CD4-positive, alpha-beta T cell (primary cell): ENCODE measurements at regions not wholly inside any gene's neighbourhood (a gene's known extent, or its start where the extent isn't known, plus 50 kb on each side); places are given as distances from the start of the nearest gene placed in this dataset.

ENCODE experiments used
- ATAC-seq: fragments of 200-7000 bp; cut with Tn5 transposase; one replicate; pipeline ENCODE4 v1.10.0; 2022; ENCODE audit warnings: mild to moderate bottlenecking; ENCODE audit not compliant: poor library complexity
- CTCF ChIA-PET: fragments of 350-600 bp; sonication (Branson Sonifier 250); formaldehyde crosslinking; loops from one replicate; lab custom pipeline; 2021; ENCODE audit warnings: antibody characterized with exemption, inconsistent platforms; lab: Charles Lee
- POLR2A ChIA-PET: fragments of 350-600 bp; sonication (Branson Sonifier 250); formaldehyde crosslinking; loops from one replicate; lab custom pipeline; 2021; ENCODE audit warnings: antibody characterized with exemption, inconsistent platforms; lab: Charles Lee
- DNase-seq, 14 experiments: peaks; one replicate each; pipeline ENCODE4 v3.0.0-alpha.2; 2013 to 2020; ENCODE audit warnings: mixed read lengths in 2 of 14
- H3K27ac ChIP-seq, 2 donors: one replicate each; pipeline versions ENCODE4 v1.5.1 to v1.7.0; 2013; ENCODE audit warnings: low read length in 2 of 2, low read depth in 1 of 2, mild to moderate bottlenecking in 1 of 2
- H3K27me3 ChIP-seq, 2 experiments: 1 replicate in 1 of 2; 2 replicates in 1 of 2; pipeline versions ENCODE4 v1.6.1 to v1.7.0; 2013; ENCODE audit warnings: low read length in 2 of 2, control low read depth in 1 of 2, mild to moderate bottlenecking in 1 of 2, moderate library complexity in 1 of 2; ENCODE audit not compliant: insufficient read depth in 2 of 2, control insufficient read depth in 1 of 2
- H3K36me3 ChIP-seq: one replicate; pipeline ENCODE4 v1.6.1; 2013; ENCODE audit warnings: low read length, control low read depth; ENCODE audit not compliant: insufficient read depth
- H3K4me1 ChIP-seq: one replicate; pipeline ENCODE4 v1.6.1; 2013; ENCODE audit warnings: low read length, control low read depth; ENCODE audit not compliant: insufficient read depth
- H3K4me3 ChIP-seq: one replicate; pipeline ENCODE4 v1.5.1; 2013; ENCODE audit warnings: mild to moderate bottlenecking, low read length, moderate library complexity
- H3K9me3 ChIP-seq, 2 experiments: 1 replicate in 1 of 2; 2 replicates in 1 of 2; pipeline versions ENCODE4 v1.6.1 to v1.7.0; 2013; ENCODE audit warnings: low read length in 2 of 2, mild to moderate bottlenecking in 2 of 2, control low read depth in 1 of 2, moderate library complexity in 1 of 2; ENCODE audit not compliant: control insufficient read depth in 1 of 2, insufficient read depth in 1 of 2
- H3K27ac Mint-ChIP-seq: one replicate; pipeline ENCODE4 v1.8.0; 2020; ENCODE audit warnings: mixed read lengths
- H3K27me3 Mint-ChIP-seq: one replicate; pipeline ENCODE4 v1.8.0; 2021; ENCODE audit warnings: mixed read lengths
- H3K36me3 Mint-ChIP-seq: one replicate; pipeline ENCODE4 v1.8.0; 2021; ENCODE audit warnings: low read depth, mixed read lengths
- H3K4me1 Mint-ChIP-seq: one replicate; pipeline ENCODE4 v1.8.0; 2021; ENCODE audit warnings: low read depth, mixed read lengths
- H3K4me3 Mint-ChIP-seq: one replicate; pipeline ENCODE4 v1.8.0; 2020; ENCODE audit warnings: mild to moderate bottlenecking, mixed read lengths
- H3K9me3 Mint-ChIP-seq: one replicate; pipeline ENCODE4 v1.8.0; 2020; ENCODE audit warnings: mixed read lengths
- CTCF ChIP-seq: fragments of 200-600 bp; IDR thresholded peaks from one replicate; pipeline ENCODE4 v1.8.0; 2022; ENCODE audit warnings: antibody characterized with exemption, mild to moderate bottlenecking
- intact Hi-C, 2 experiments: fragments of 100-400 bp; cut with DNase I in 1 of 2; cut with micrococcal nuclease in 1 of 2; formaldehyde crosslinking; loops; one replicate each; pipeline versions ENCODE4 v1.15.1 to v1.9.0; 2023 to 2025; cut with DNase I, micrococcal nuclease

- POLR2A ChIA-PET, result no interaction called here
- Mint-ChIP-seq H3K4me3 (no peak overlapping the region), H3K4me1 (no peaks in the 10 kb centered on the region), H3K27ac (no peak overlapping the region), H3K9me3 (no peaks in the 10 kb centered on the region), H3K36me3 (no peaks in the 10 kb centered on the region), H3K27me3 (no peaks in the 10 kb centered on the region)
- Histone ChIP-seq H3K27ac (no peak overlapping the region), H3K27me3 (no peaks in the 10 kb centered on the region), H3K4me1 (no peaks in the 10 kb centered on the region), H3K4me3 (no peak overlapping the region), H3K36me3 (no peaks in the 10 kb centered on the region), H3K9me3 (peaks cover 0 to 32% of the 10 kb centered on the region in 2 experiments)
- TF ChIP-seq CTCF, result no peak
- no peak for ATAC-seq
- CTCF ChIA-PET, result no interaction called here
- no peak for DNase-seq
- intact Hi-C loops, result no loop called here
These were observed 107.9 kb downstream of the DACT2 start for GRCh38 chr6:168211681-168212080.

GRCh38 chr6:168210239-168211105 lies 109.1 kb downstream of the DACT2 start:
- peaks cover 0 to 32% of the 10 kb centered on the region in 2 experiments for H3K9me3 ChIP-seq
- Mint-ChIP-seq H3K4me3 (no peak overlapping the region), H3K9me3 (no peaks in the 10 kb centered on the region), H3K27me3 (no peaks in the 10 kb centered on the region), H3K36me3 (no peaks in the 10 kb centered on the region), H3K4me1 (no peaks in the 10 kb centered on the region), H3K27ac (no peak overlapping the region)
- H3K27ac ChIP-seq, result no peak overlapping the region
- ATAC-seq (no peak), DNase-seq (no peak)
- ChIA-PET POLR2A (no interaction called here), CTCF (no interaction called here)
- H3K36me3 ChIP-seq, result no peaks in the 10 kb centered on the region
- H3K4me1 ChIP-seq, result no peaks in the 10 kb centered on the region
- no peak for TF ChIP-seq CTCF
- no peaks in the 10 kb centered on the region for H3K27me3 ChIP-seq
- intact Hi-C loops, result no loop called here
- H3K4me3 ChIP-seq, result no peak overlapping the region

GRCh38 chr6:168209420-168209819 lies 110.2 kb downstream of the DACT2 start:
- Mint-ChIP-seq H3K27ac (no peak overlapping the region), H3K4me3 (no peak overlapping the region), H3K27me3 (no peaks in the 10 kb centered on the region), H3K36me3 (no peaks in the 10 kb centered on the region), H3K9me3 (no peaks in the 10 kb centered on the region), H3K4me1 (no peaks in the 10 kb centered on the region)
- DNase-seq (no peak), ATAC-seq (no peak)
- ChIA-PET POLR2A (no interaction called here), CTCF (no interaction called here)
- intact Hi-C loops, result no loop called here
- Histone ChIP-seq H3K4me1 (no peaks in the 10 kb centered on the region), H3K36me3 (no peaks in the 10 kb centered on the region), H3K9me3 (peaks cover 0 to 21% of the 10 kb centered on the region in 2 experiments), H3K4me3 (no peak overlapping the region), H3K27me3 (no peaks in the 10 kb centered on the region), H3K27ac (no peak overlapping the region)
- TF ChIP-seq CTCF, result no peak
